Natural killer cell treated with Interleukin-12 subunit alpha and Interleukin-12 subunit beta and Interleukin-15 and Interleukin-18, amount 100 ng/mL, for 72 hours (primary cell): ENCODE measurements at regions not wholly inside any gene's neighbourhood (a gene's known extent, or its start where the extent isn't known, plus 50 kb on each side); places are given as distances from the start of the nearest gene placed in this dataset.

ENCODE experiments used
- ATAC-seq, 2 donors: fragments of 150-1000 bp; cut with Tn5 transposase in 1 of 2; sonication (Bioruptor Pico), chemical (Tn5 transposase) in 1 of 2; 2 replicates each; pipeline ENCODE4 v1.10.0; 2021
- DNase-seq: peaks from one replicate; pipeline ENCODE4 v3.0.0; 2022; ENCODE audit warnings: low spot score
- H3K27ac Mint-ChIP-seq, 2 donors: 1 replicate in 1 of 2; 2 replicates in 1 of 2; pipeline ENCODE4 v1.8.0; 2022; ENCODE audit warnings: mixed read lengths in 2 of 2, mild to moderate bottlenecking in 1 of 2, moderate library complexity in 1 of 2
- H3K27me3 Mint-ChIP-seq, 2 donors: 1 replicate in 1 of 2; 2 replicates in 1 of 2; pipeline ENCODE4 v1.8.0; 2022; ENCODE audit warnings: mixed read lengths in 2 of 2
- H3K36me3 Mint-ChIP-seq: one replicate; pipeline ENCODE4 v1.8.0; 2022; ENCODE audit warnings: mixed read lengths
- H3K4me1 Mint-ChIP-seq, 2 donors: 1 replicate in 1 of 2; 2 replicates in 1 of 2; pipeline ENCODE4 v1.8.0; 2022; ENCODE audit warnings: low read depth in 2 of 2, mixed read lengths in 2 of 2, mild to moderate bottlenecking in 1 of 2
- H3K4me3 Mint-ChIP-seq: one replicate; pipeline ENCODE4 v1.8.0; 2022; ENCODE audit warnings: mixed read lengths
- H3K9me3 Mint-ChIP-seq: 2 replicates; pipeline ENCODE4 v1.8.0; 2022; ENCODE audit warnings: mixed read lengths

DNA sequence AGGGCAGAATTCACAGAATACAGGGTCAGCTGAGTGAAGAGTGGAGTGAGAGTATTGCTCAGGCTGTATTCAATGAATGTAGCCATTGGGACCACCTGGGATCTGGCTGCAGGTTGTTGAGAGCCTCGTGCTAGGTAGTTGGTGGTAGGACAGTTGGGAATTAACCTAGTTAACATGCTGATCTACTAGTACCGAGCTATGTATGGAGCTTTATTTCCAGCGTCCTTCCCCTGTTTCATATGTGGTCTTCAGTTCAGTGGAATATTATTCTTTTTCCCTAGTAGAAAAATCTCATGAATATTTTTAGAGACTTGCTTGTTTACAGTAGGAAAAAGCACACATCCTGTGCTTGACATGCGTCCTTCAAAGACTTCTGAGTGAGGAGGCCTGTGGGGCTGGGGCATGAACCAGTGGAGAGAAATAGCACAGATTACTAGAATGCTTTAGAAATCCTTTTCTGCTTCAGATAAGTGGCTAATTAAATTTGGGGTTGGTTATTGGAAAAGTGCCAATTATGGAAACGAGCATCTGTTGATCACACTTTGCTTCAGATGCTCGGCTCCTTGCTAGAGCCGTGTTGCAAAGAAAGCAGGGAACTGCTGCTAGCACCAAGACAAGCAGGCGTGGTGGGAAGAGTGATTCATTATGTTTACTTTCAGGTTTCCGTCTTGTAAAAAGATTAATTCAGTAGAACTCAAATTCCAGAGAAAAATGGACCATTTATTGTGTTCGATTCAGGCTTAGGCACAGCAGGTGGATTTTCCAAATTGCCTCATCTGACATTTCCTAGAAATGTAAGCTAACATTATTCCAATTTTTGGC lies 53.6 kb downstream of the ARF6 start:
- no peak for DNase-seq
- Mint-ChIP-seq H3K4me1 (peaks cover 47 to 58% of the 10 kb centered on the region in 2 donors), H3K27ac (peak overlapping the region; percentile 78 to 98), H3K4me3 (peak overlapping the region; percentile 35), H3K27me3 (no peaks in the 10 kb centered on the region), H3K9me3 (peaks cover 6% of the 10 kb centered on the region), H3K36me3 (peaks cover 12% of the 10 kb centered on the region)
- ATAC-seq = no peak

DNA sequence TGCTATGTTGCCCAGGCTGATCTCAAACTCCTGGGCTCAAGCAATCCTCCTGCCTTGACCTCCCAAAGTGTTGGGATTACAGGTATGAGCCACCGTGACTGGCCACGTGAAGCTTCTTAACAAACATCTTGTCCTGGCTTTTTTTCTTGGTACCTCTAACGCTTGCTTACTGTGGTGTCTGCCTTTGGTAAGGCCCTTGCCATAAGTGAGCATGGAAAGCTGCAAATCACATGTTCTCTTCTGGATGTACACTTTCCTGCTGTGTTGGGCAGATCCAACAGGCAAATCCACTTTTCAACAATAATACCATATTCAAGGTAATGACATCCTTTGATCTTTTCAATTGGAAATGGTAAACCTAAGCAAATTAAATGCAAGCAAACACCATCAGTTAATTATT lies 54.6 kb downstream of the ARF6 start:
- Mint-ChIP-seq H3K27me3 (no peaks in the 10 kb centered on the region), H3K9me3 (peaks cover 3% of the 10 kb centered on the region), H3K4me1 (peaks cover 46 to 52% of the 10 kb centered on the region in 2 donors), H3K4me3 (no peak overlapping the region), H3K36me3 (peaks cover 7% of the 10 kb centered on the region), H3K27ac (peak overlapping the region; percentile 6 to 98)
- DNase-seq = no peak
- no peak for ATAC-seq

DNA sequence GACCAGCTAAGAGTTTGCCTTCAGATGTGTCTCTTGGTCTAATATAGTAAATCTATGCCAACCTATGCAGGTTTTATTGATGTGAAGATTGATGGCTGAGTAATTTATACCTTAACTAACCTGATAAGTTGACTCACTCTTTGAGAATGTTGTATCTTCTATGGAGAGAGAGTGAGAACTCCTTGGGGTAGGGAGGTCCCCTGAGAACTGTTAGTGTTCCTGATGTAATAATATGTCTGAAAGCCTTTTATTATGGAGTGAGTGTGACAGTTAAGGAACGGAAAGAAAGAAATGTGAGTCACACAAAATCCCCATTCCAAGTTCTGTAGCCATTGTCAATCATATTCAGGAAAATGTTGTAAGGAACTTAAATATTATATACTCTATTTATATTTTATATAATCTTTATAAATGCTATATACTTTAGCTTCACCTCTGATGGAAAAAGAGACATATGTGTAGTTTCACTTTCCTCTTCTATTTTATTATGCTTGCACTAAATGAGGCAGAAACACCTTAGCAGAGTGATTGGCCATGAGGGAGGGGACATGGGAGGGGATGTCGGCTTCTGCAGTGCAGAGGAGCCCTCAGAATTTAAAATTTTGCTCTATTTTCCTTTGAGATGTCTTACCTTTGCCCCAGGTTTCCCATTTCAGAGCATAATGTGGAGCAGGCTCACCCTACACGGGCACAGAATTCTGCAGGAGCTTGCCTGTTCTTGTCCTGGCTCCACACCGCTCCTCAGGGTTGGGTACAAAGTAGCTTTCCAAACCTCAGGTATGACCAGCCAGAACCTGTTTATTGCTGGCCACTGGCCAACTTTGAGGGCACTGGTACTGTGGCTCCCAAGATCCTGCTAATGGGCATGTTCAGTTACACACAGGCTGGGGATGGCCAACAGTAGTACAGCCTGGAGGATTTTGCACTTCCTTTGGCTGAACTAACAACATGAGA lies 57.7 kb downstream of the ARF6 start:
- H3K27me3 Mint-ChIP-seq = no peaks in the 10 kb centered on the region
- peaks cover 37 to 39% of the 10 kb centered on the region in 2 donors for H3K4me1 Mint-ChIP-seq
- H3K4me3 Mint-ChIP-seq = no peak overlapping the region
- ATAC-seq (no peak), DNase-seq (no peak)
- H3K27ac Mint-ChIP-seq = peak overlapping the region in 1 of 2 donors; percentile 47
- H3K9me3 Mint-ChIP-seq = peaks cover 3% of the 10 kb centered on the region
- H3K36me3 Mint-ChIP-seq = no peaks in the 10 kb centered on the region

DNA sequence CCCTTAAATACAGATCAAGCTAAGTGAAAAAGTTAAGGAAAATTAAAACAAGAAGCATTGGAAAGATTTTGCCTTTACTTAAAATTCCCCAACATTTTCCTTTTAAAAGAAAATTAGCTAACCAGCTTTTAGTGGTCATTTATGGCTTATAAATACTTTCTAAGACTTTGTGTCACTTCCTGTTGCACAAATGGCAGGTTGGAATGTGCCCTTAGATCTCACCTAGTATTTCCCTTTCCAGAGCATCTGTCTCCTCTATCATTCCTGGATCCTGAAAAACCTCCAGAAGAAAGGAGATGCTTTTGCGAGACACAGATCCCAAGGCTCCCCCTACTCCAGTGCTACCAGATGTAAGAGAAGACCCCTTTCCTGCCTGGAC lies 58.3 kb downstream of the ARF6 start:
- ATAC-seq = no peak
- no peak for DNase-seq
- Mint-ChIP-seq H3K4me3 (no peak overlapping the region), H3K9me3 (peaks cover 3% of the 10 kb centered on the region), H3K36me3 (no peaks in the 10 kb centered on the region), H3K27ac (peak overlapping the region in 1 of 2 donors; percentile 44), H3K4me1 (peaks cover 31 to 33% of the 10 kb centered on the region in 2 donors), H3K27me3 (no peaks in the 10 kb centered on the region)

DNA sequence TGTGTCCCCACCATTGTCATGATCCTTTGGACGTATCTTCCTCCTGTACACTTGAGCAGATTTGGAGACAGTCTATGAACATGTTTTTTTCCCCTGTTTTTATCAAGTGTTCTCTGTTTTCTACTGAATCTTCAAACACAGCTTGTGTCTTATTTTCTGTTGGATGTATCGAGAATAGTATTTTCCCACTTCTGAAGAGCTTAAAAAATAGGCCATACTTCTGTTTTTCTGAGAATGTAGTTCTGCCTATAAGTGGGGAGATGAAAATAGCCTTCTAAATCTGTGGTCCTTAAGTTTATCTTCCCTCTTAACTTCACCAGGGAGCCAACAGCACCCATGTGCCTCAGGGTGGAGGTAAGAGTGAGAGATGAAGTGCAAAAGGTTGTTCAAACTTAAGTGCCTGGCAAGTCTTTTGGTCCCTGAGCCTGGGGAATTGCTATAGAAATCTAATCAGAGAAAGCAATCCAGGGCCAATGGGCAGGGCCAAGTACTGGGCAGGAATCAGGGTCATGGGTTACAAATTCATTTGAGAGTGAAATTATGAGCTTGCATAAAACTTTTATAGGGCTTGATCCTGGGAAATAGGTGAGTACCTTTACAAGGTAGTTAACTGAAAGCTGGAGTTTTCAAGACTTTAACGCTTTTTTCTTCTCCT lies 58.9 kb downstream of the ARF6 start:
- Mint-ChIP-seq H3K27me3 (no peaks in the 10 kb centered on the region), H3K36me3 (no peaks in the 10 kb centered on the region), H3K9me3 (peaks cover 3% of the 10 kb centered on the region), H3K27ac (peak overlapping the region in 1 of 2 donors; percentile 44), H3K4me1 (peaks cover 25 to 27% of the 10 kb centered on the region in 2 donors), H3K4me3 (no peak overlapping the region)
- ATAC-seq = no peak
- no peak for DNase-seq

DNA sequence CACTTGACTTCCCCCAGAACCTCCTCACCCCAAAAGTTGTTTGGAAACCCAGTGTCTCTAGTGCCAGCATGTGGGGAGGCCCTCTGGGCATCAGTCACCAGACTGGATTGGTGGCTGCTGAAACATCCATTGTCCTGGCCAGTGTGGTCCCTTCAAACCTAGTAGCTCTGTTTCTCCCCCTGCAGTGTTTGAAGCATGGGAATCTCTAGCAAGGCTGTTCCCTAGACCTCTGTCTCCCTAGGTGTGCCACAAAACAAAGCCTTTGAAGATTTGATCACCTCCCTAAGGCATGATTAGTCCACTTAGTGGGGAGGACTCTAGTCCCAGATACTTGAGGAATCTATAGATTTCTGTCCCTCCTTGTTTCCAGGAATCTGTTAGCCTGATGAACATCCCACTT lies 60.3 kb downstream of the ARF6 start:
- Mint-ChIP-seq H3K27me3 (no peaks in the 10 kb centered on the region), H3K4me1 (peaks cover 22% of the 10 kb centered on the region in 2 donors), H3K36me3 (no peaks in the 10 kb centered on the region), H3K9me3 (peaks cover 3% of the 10 kb centered on the region), H3K4me3 (no peak overlapping the region), H3K27ac (no peak overlapping the region)
- no peak for ATAC-seq
- DNase-seq = no peak

DNA sequence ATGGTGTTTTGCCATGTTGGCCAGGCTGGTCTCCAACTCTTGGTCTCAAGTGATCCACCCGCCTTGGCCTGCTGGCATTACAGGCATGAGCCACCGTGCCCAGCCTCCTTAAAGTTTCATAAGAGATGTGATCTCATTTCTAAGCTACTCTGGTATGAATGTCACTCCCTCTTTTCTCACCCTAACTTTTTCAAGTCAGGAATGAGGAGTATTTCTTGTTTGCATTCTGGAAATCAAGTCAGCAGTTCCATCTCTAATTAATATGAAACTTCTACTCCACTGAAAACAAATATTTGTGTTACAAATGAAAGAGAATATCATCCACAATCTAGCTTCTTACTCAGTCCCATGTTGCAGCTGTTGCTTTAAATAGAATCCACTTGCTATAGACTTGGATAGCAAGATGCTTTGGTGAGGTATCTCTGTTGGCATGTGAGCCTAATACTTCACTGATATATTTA lies 61.3 kb downstream of the ARF6 start:
- ATAC-seq = no peak

DNA sequence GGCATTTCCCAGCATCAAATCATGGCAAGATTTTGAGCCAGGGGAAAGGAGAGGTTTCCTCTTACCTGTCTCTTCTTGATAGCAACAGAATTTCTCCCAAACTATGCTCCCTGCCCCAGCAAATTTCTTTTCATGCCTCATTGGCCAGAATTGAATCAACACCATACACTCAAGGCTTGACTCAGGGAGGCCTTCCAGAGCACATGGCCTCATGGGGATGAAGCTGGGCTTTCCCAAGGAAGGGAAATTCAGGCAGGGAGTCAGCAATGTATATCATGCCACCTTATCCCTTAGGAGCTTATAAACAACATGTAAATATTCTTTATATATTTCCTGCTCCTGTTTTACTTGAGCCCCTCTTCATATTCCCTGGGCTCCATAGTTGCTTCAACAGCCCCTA lies 62.1 kb downstream of the ARF6 start:
- no peaks in the 10 kb centered on the region for H3K27me3 Mint-ChIP-seq
- H3K4me3 Mint-ChIP-seq = no peak overlapping the region
- peaks cover 15 to 16% of the 10 kb centered on the region in 2 donors for H3K4me1 Mint-ChIP-seq
- no peak overlapping the region for H3K27ac Mint-ChIP-seq
- DNase-seq (no peak), ATAC-seq (no peak)
- H3K36me3 Mint-ChIP-seq = no peaks in the 10 kb centered on the region
- no peaks in the 10 kb centered on the region for H3K9me3 Mint-ChIP-seq

More for the DNA sequence above, 61.3 kb downstream of the ARF6 start:
- H3K36me3 Mint-ChIP-seq = no peaks in the 10 kb centered on the region
- H3K9me3 Mint-ChIP-seq = no peaks in the 10 kb centered on the region
- no peaks in the 10 kb centered on the region for H3K27me3 Mint-ChIP-seq
- H3K27ac Mint-ChIP-seq = no peak overlapping the region
- H3K4me1 Mint-ChIP-seq = peaks cover 15 to 16% of the 10 kb centered on the region in 2 donors
- H3K4me3 Mint-ChIP-seq = no peak overlapping the region
- no peak for DNase-seq

DNA sequence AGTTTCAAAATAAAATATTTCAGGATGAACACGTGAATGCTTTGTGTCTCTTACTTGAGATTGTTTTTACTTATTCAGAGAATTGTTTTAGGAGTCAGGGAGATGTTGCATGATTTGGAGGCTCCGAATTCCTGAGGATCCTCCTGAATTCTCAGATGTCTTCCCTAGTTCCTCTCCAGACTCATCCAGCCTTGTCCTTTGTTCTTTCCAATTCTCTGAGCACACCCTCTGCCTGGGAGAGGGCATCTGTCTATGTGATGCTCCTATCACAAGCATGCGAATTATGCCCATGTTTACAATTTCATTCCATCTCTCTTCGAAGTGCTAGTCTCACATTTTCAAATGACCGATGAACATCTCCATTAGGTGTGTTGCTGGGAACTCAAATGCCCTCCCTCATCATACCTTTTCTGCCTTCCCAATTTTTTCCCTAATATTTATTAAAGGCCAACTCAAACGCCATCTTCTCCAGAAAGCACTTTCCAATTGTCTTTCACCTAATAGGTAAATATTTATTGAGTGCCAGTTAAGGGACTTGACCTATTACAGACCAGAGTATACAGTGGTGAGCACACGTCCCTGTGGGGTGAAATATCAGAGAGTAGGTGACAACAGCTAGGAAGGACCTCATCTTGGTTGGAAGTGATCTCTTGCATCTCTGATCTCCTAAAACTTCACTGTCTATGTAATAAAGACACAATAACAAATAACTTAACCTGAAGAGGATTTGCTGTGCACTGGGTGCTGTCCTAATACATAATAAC lies 64.4 kb downstream of the ARF6 start:
- H3K4me1 Mint-ChIP-seq = peaks cover 0 to 6% of the 10 kb centered on the region in 2 donors
- no peak for DNase-seq
- H3K27ac Mint-ChIP-seq = no peak overlapping the region
- no peaks in the 10 kb centered on the region for H3K9me3 Mint-ChIP-seq
- no peaks in the 10 kb centered on the region for H3K36me3 Mint-ChIP-seq
- ATAC-seq = no peak
- no peak overlapping the region for H3K4me3 Mint-ChIP-seq
- H3K27me3 Mint-ChIP-seq = no peaks in the 10 kb centered on the region

DNA sequence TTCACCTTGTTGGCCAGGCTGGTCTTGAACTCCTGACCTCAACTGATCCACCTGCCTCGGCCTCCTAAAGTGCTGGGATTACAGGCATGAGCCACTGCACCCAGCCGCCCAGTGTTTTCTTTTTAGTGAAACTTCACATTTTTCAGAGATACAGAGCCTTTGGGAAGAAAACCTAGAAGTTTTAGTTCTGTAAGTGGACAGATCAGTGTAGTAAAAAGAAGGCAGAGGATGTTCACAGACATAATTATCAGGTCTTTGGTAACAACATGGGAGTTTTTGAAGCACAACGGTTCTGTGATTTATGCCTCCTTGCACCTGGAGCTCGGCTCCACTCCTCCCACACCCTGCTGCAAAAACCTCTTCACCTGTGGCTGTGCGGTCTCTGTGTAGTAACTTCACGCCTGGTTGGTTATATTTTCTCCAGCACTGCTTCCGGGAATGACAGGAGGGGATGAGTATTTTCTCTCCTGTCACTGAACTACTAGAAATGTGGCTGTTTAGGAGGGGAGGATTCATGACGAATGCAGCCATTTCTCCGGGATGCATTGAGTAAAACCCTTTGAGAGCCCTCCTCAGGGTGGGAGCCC lies 67.0 kb downstream of the ARF6 start:
- no peaks in the 10 kb centered on the region for H3K27me3 Mint-ChIP-seq
- ATAC-seq (no peak), DNase-seq (no peak)
- peaks cover 4 to 19% of the 10 kb centered on the region in 2 donors for H3K4me1 Mint-ChIP-seq
- no peak overlapping the region for H3K4me3 Mint-ChIP-seq
- no peaks in the 10 kb centered on the region for H3K9me3 Mint-ChIP-seq
- H3K36me3 Mint-ChIP-seq = no peaks in the 10 kb centered on the region
- H3K27ac Mint-ChIP-seq = peak overlapping the region in 1 of 2 donors; percentile 77

DNA sequence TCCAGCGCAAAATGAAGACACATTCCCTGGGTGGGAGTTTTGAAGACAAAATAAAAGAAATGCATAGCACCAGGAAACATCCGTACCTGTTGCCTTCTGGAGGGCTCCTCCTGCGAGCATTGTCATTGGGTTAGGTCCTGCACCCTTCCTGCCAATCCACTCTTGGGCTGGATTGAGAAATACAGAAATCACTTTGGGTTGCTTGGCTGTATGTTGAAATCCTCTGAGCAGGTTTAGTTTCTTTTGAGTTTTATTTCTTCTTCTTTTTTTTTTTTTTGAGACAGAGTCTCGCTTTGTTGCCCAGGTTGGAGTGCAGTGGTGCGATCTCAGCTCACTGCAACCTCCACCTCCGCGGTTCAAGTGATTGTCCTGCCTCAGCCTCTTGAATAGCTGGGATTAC lies 67.6 kb downstream of the ARF6 start:
- ATAC-seq (no peak), DNase-seq (no peak)
- Mint-ChIP-seq H3K4me3 (no peak overlapping the region), H3K27me3 (no peaks in the 10 kb centered on the region), H3K9me3 (no peaks in the 10 kb centered on the region), H3K36me3 (no peaks in the 10 kb centered on the region), H3K4me1 (peaks cover 6 to 21% of the 10 kb centered on the region in 2 donors), H3K27ac (peak overlapping the region in 1 of 2 donors; percentile 77)

DNA sequence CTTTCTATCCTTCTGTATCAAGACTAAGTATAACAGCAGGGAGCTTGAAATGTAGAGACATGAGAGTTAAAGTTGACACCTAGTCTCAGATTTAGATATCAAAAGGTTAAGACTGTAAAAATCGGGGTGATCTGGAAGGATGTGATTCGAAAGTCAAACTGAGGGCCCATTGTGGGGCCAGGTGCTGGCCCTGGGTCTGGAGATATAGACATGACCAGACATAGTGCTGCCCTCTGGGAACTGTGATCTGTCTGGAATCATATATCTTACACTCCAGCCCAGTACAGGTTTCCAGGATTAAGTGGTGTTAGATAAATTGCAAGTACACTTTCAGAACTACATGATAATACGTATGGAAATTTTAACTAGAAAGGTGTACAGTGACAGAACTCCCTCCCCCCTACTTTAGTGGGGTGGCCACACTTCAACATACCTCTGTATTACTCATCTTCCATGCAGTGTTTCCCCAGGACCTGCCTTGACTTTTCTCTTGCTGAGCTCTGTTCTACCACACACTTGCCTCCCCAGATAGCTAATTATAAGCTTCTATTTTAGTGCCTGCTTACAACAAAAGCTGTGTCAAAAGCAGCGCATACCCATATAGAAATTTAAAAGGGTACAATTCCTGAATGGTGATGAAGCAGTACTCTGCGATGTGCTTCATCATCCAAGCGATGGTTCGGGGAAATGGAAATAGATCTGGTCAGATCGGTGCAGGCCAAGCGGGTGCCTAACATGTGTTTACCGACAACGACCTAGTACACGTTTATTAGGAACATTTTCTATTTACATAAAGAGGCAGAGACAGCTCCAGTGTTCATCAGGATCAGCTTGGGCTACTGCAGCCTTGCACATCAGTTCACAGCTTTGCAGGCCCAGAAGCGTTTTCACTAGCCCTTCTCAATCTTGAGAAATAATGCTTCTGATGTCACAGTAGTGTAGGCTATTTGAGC lies 68.7 kb downstream of the ARF6 start:
- no peak for DNase-seq
- Mint-ChIP-seq H3K9me3 (no peaks in the 10 kb centered on the region), H3K36me3 (no peaks in the 10 kb centered on the region), H3K4me1 (peaks cover 6 to 21% of the 10 kb centered on the region in 2 donors), H3K4me3 (no peak overlapping the region), H3K27ac (peak overlapping the region in 1 of 2 donors; percentile 77), H3K27me3 (no peaks in the 10 kb centered on the region)
- no peak for ATAC-seq
